ENCODE measurements at regions not wholly inside any gene's neighbourhood (a gene's known extent, or its start where the extent isn't known, plus 50 kb on each side); places are given as distances from the start of the nearest gene placed in this dataset.
A peak's percentile ranks its signal among the peaks of the same experiment; 100 is the strongest.

- no peak for DNase-seq (ENCODE audit: low read depth)
- H3K4me3 ChIP-seq (ENCODE audit: control insufficient read depth, low read depth, low read length): no peak overlapping the region
- TF ChIP-seq CTCF (conservative IDR thresholded peaks at IDR 0.05; ENCODE audit: control insufficient read depth, insufficient read depth, low read depth, low read length): no peak
These were observed 493.7 kb downstream of the TMX3 start for GRCh38 chr18:68221111-68221724.

- DNase-seq (ENCODE audit: low read depth): no peak
- TF ChIP-seq CTCF (conservative IDR thresholded peaks at IDR 0.05; ENCODE audit: control insufficient read depth, insufficient read depth, low read depth, low read length): no peak
- H3K4me3 ChIP-seq (ENCODE audit: control insufficient read depth, low read depth, low read length): no peak overlapping the region
These were observed 494.4 kb downstream of the TMX3 start for GRCh38 chr18:68220458-68220857.

- no peak for DNase-seq (ENCODE audit: low read depth)
- TF ChIP-seq CTCF (conservative IDR thresholded peaks at IDR 0.05; ENCODE audit: control insufficient read depth, insufficient read depth, low read depth, low read length): no peak
These were observed 495.0 kb downstream of the TMX3 start for GRCh38 chr18:68219872-68220271.

GRCh38 chr18:68219274-68219673, 495.6 kb downstream of the TMX3 start:
- no peak for TF ChIP-seq CTCF (conservative IDR thresholded peaks at IDR 0.05; ENCODE audit: control insufficient read depth, insufficient read depth, low read depth, low read length)
- no peak overlapping the region for H3K4me3 ChIP-seq (ENCODE audit: control insufficient read depth, low read depth, low read length)
- DNase-seq (ENCODE audit: low read depth): peak; percentile 6

More at GRCh38 chr18:68219872-68220271, 495.0 kb downstream of the TMX3 start:
- no peak overlapping the region for H3K4me3 ChIP-seq (ENCODE audit: control insufficient read depth, low read depth, low read length)

- TF ChIP-seq CTCF (conservative IDR thresholded peaks at IDR 0.05; ENCODE audit: control insufficient read depth, insufficient read depth, low read depth, low read length): no peak
- H3K4me3 ChIP-seq (ENCODE audit: control insufficient read depth, low read depth, low read length): no peak overlapping the region
- peak; percentile 69 for DNase-seq (ENCODE audit: low read depth)
These were observed 499.0 kb downstream of the TMX3 start for GRCh38 chr18:68215931-68216330.

GRCh38 chr18:68186039-68186438, 528.9 kb downstream of the TMX3 start:
- no peak for TF ChIP-seq CTCF (conservative IDR thresholded peaks at IDR 0.05; ENCODE audit: control insufficient read depth, insufficient read depth, low read depth, low read length)
- no peak overlapping the region for H3K4me3 ChIP-seq (ENCODE audit: control insufficient read depth, low read depth, low read length)
- DNase-seq (ENCODE audit: low read depth): no peak

- no peak for TF ChIP-seq CTCF (conservative IDR thresholded peaks at IDR 0.05; ENCODE audit: control insufficient read depth, insufficient read depth, low read depth, low read length)
- H3K4me3 ChIP-seq (ENCODE audit: control insufficient read depth, low read depth, low read length): no peak overlapping the region
- peak; percentile 22 for DNase-seq (ENCODE audit: low read depth)
These were observed 533.0 kb downstream of the TMX3 start for GRCh38 chr18:68181956-68182355.
